Upper lobe of left lung (tissue), 6 donors: ENCODE measurements at regions not wholly inside any gene's neighbourhood (a gene's known extent, or its start where the extent isn't known, plus 50 kb on each side); places are given as distances from the start of the nearest gene placed in this dataset.

Source experiments
- ATAC-seq, 2 donors: fragments of 200-7000 bp; cut with Tn5 transposase; one replicate each; pipeline ENCODE4 v1.9.1; 2022; ENCODE audit warnings: mild to moderate bottlenecking in 2 of 2, moderate library complexity in 2 of 2; ENCODE audit not compliant: low FRiP score in 2 of 2
- DNase-seq, 2 donors: peaks; one replicate each; pipeline ENCODE4 v3.0.0-alpha.2; 2019 to 2020
- H3K27ac ChIP-seq, 4 donors: fragments of 200-600 bp; sonication (generic); one replicate each; pipeline ENCODE4 v1.5.1; 2016 to 2019
- H3K27me3 ChIP-seq, 4 donors: fragments of 200-600 bp; sonication (generic); one replicate each; pipeline ENCODE4 v1.5.1; 2017 to 2019
- H3K36me3 ChIP-seq, 4 donors: fragments of 200-600 bp; sonication (generic); one replicate each; pipeline ENCODE4 v1.5.1; 2016 to 2019
- H3K4me1 ChIP-seq, 4 donors: fragments of 200-600 bp; sonication (generic); one replicate each; pipeline ENCODE4 v1.5.1; 2018 to 2019
- H3K4me3 ChIP-seq, 4 donors: fragments of 200-600 bp; sonication (generic); one replicate each; pipeline ENCODE4 v1.5.1; 2017 to 2019; ENCODE audit warnings: mild to moderate bottlenecking in 2 of 4, moderate library complexity in 1 of 4
- H3K9me3 ChIP-seq, 4 donors: fragments of 200-600 bp; sonication (generic); one replicate each; pipeline ENCODE4 v1.5.1; 2018 to 2019
- CTCF ChIP-seq, 6 experiments: fragments of 450-650 bp in 4 of 6; fragments of 200-600 bp in 2 of 6; sonication (generic) in 2 of 6; IDR thresholded peaks; one replicate each; pipeline ENCODE4 v1.5.1; 2016 to 2019; ENCODE audit warnings: antibody characterized with exemption in 6 of 6
- EP300 ChIP-seq, 4 donors: sonication (generic); formaldehyde crosslinking; IDR thresholded peaks; one replicate each; pipeline ENCODE4 v1.5.1; 2017; ENCODE audit warnings: antibody characterized with exemption in 4 of 4, control low read depth in 2 of 4
- POLR2A ChIP-seq, 4 donors: fragments of 450-650 bp; IDR thresholded peaks; one replicate each; pipeline ENCODE4 v1.5.1; 2016 to 2017; ENCODE audit warnings: antibody characterized with exemption in 4 of 4, mild to moderate bottlenecking in 2 of 4
- POLR2AphosphoS5 ChIP-seq, 2 donors: sonication (generic); formaldehyde crosslinking; IDR thresholded peaks; one replicate each; pipeline ENCODE4 v1.5.1; 2017; ENCODE audit warnings: antibody characterized with exemption in 2 of 2
- WGBS, 2 donors: methylation state at CpG; one replicate each; pipeline ENCODE4 v1.1.5; 2017 to 2018; 5-methylcytosine and 5-hydroxymethylcytosine counted together
- donor health status: DM: no; HTN: no; CAD: no; lungs with moderate emphysema.
- donor health status: DM: no; HTN: yes; CAD: no; lungs with severe emphysema.

GRCh38 chr12:107435520-107435919, 250.1 kb upstream of the PWP1 start:
- H3K36me3 ChIP-seq, result no peaks in the 10 kb centered on the region

GRCh38 chr12:107436376-107436775, 249.2 kb upstream of the PWP1 start:
- H3K36me3 ChIP-seq, result no peaks in the 10 kb centered on the region
- no peak for DNase-seq
- H3K27me3 ChIP-seq, result no peaks in the 10 kb centered on the region
- H3K4me3 ChIP-seq, result no peak overlapping the region
- TF ChIP-seq EP300 (IDR thresholded peaks at IDR 0.05) (no peak), CTCF (IDR thresholded peaks at IDR 0.05) (no peak), POLR2A (IDR thresholded peaks at IDR 0.05) (no peak), POLR2AphosphoS5 (IDR thresholded peaks at IDR 0.05) (no peak)
- 90 to 94% methylated on average over 5 of the region's 5 CpGs for WGBS, 2 donors
- no peak overlapping the region for H3K27ac ChIP-seq
- ATAC-seq, result no peak
- H3K4me1 ChIP-seq, result no peaks in the 10 kb centered on the region
- H3K9me3 ChIP-seq, result no peaks in the 10 kb centered on the region

More at GRCh38 chr12:107435520-107435919, 250.1 kb upstream of the PWP1 start:
- no peak for TF ChIP-seq CTCF (IDR thresholded peaks at IDR 0.05)
- TF ChIP-seq EP300 (IDR thresholded peaks at IDR 0.05), result no peak
- no peak for TF ChIP-seq POLR2A (IDR thresholded peaks at IDR 0.05)
- TF ChIP-seq POLR2AphosphoS5 (IDR thresholded peaks at IDR 0.05), result no peak
- 70 to 71% methylated on average over 2 of the region's 2 CpGs for WGBS, 2 donors
- Histone ChIP-seq H3K27ac (no peak overlapping the region), H3K4me1 (no peaks in the 10 kb centered on the region), H3K9me3 (no peaks in the 10 kb centered on the region), H3K27me3 (no peaks in the 10 kb centered on the region), H3K4me3 (no peak overlapping the region)
- DNase-seq (no peak), ATAC-seq (no peak)

DNA sequence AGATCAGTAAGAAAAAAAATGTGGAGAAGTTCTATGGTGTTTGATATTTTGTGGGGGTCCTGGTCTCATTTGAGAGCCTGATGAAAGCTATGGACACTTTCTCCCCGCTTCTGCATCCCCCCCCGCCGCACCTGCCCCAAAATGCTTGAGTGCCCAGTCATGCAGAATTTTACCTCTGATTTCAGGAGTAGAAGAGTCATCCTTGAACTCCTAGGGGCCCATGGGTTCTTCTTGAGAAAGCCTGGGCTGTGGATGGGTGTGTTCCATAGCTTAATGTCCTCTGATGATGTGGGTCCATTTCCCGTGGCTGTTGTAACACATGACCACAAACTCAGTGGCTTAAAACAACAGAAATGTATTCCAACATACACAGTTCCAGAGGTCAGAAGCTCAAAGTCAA, 248.8 kb upstream of the PWP1 start:
- Histone ChIP-seq H3K36me3 (no peaks in the 10 kb centered on the region), H3K27ac (no peak overlapping the region), H3K4me3 (no peak overlapping the region), H3K27me3 (no peaks in the 10 kb centered on the region), H3K4me1 (no peaks in the 10 kb centered on the region), H3K9me3 (no peaks in the 10 kb centered on the region)
- no peak for DNase-seq
- ATAC-seq, result no peak
- WGBS, 2 donors, result 88 to 97% methylated on average over 3 to 4 of the region's 4 CpGs
- TF ChIP-seq POLR2AphosphoS5 (IDR thresholded peaks at IDR 0.05) (no peak), EP300 (IDR thresholded peaks at IDR 0.05) (no peak), CTCF (IDR thresholded peaks at IDR 0.05) (no peak), POLR2A (IDR thresholded peaks at IDR 0.05) (no peak)

GRCh38 chr12:107437954-107438353, 247.6 kb upstream of the PWP1 start:
- Histone ChIP-seq H3K36me3 (no peaks in the 10 kb centered on the region), H3K27ac (no peak overlapping the region), H3K4me1 (no peaks in the 10 kb centered on the region), H3K4me3 (no peak overlapping the region), H3K27me3 (no peaks in the 10 kb centered on the region), H3K9me3 (no peaks in the 10 kb centered on the region)
- WGBS, 2 donors, result 93 to 95% methylated on average over 6 of the region's 6 CpGs
- DNase-seq (no peak), ATAC-seq (no peak)
- TF ChIP-seq CTCF (IDR thresholded peaks at IDR 0.05) (no peak), POLR2AphosphoS5 (IDR thresholded peaks at IDR 0.05) (no peak), POLR2A (IDR thresholded peaks at IDR 0.05) (no peak), EP300 (IDR thresholded peaks at IDR 0.05) (no peak)

DNA sequence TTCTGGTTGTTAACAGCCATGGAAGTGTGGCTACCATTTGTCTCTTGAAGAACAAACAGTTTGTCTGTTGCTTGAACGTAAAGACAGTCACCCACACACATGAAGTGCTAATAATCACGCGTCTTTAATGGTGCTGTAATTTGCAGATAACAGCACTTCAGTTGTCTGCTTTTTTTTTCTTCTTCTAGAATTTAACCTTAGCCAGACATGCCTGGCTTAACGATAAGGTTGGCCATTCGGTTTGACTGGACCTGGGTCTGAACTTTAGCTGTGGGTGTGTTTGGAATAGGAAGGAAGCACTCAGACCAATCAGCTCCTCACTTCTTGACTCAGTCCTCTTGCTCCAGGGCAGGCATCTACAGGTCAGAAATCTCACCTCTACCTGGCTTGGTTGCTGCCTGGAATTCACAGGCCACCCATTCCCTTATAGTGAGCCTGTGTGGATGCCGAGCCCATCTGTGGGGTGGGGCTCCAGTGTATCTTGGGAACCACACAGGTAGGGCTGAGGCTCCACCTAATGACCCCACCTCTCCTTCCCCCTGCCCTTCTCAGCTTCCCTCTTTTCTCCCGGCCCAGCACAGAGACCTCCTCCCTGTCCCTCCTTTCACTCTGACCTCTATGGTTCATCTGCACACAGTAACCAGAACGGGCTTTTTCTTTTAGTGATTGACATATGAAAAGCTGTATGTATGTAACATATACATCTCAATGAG, 246.4 kb upstream of the PWP1 start:
- no peak for DNase-seq
- 66% methylated on average over 8 of the region's 8 CpGs for WGBS, 2 donors
- Histone ChIP-seq H3K4me3 (no peak overlapping the region), H3K27ac (no peak overlapping the region), H3K4me1 (no peaks in the 10 kb centered on the region), H3K27me3 (no peaks in the 10 kb centered on the region), H3K9me3 (no peaks in the 10 kb centered on the region), H3K36me3 (no peaks in the 10 kb centered on the region)
- no peak for ATAC-seq
- TF ChIP-seq POLR2AphosphoS5 (IDR thresholded peaks at IDR 0.05) (no peak), CTCF (IDR thresholded peaks at IDR 0.05) (no peak), POLR2A (IDR thresholded peaks at IDR 0.05) (no peak), EP300 (IDR thresholded peaks at IDR 0.05) (no peak)
